Adrenal gland (tissue), 9 donors: ENCODE measurements at regions not wholly inside any gene's neighbourhood (a gene's known extent, or its start where the extent isn't known, plus 50 kb on each side); places are given as distances from the start of the nearest gene placed in this dataset.

Experiments used
- DNase-seq, 7 donors: peaks; one replicate each; pipeline ENCODE4 v3.0.0-alpha.2; 2019 to 2020
- H3K27ac ChIP-seq, 5 donors: fragments of 200-600 bp; sonication (generic) in 4 of 5; 1 replicate in 3 of 5; 2 replicates in 2 of 5; pipeline versions ENCODE4 v1.5.1 to v1.8.0; 2016 to 2020; ENCODE audit warnings: mild to moderate bottlenecking in 1 of 5
- H3K27me3 ChIP-seq: fragments of 200-600 bp; 2 replicates; pipeline ENCODE4 v1.8.0; 2021
- H3K36me3 ChIP-seq, 2 donors: fragments of 200-600 bp; replicated peaks in 1 of 2; 1 replicate in 1 of 2; 2 replicates in 1 of 2; pipeline versions ENCODE4 v1.5.1 to v1.8.0; 2018 to 2022
- H3K4me1 ChIP-seq, 2 donors: fragments of 200-600 bp; replicated peaks in 1 of 2; 1 replicate in 1 of 2; 2 replicates in 1 of 2; pipeline versions ENCODE4 v1.5.1 to v1.8.0; 2018 to 2021
- H3K4me3 ChIP-seq, 4 donors: fragments of 200-600 bp; sonication (generic) in 3 of 4; one replicate each; pipeline ENCODE4 v1.5.1; 2016 to 2018
- H3K9me3 ChIP-seq, 3 donors: fragments of 200-600 bp; sonication (generic) in 1 of 3; replicated peaks in 1 of 3; 1 replicate in 2 of 3; 2 replicates in 1 of 3; pipeline versions ENCODE4 v1.5.1 to v1.8.0; 2016 to 2021
- POLR2A ChIP-seq, 2 donors: fragments of 450-650 bp; IDR thresholded peaks; one replicate each; pipeline ENCODE4 v1.6.1; 2017; ENCODE audit warnings: antibody characterized with exemption in 2 of 2, mild to moderate bottlenecking in 2 of 2, moderate library complexity in 1 of 2
- WGBS, 4 donors: extraction: QIAGEN DNeasy Blood & Tissue Kit in 2 of 4; methylation state at CpG; one replicate each; pipeline versions ENCODE4 v1.1.5 to v1.1.7; 2013 to 2017; 5-methylcytosine and 5-hydroxymethylcytosine counted together
- intact Hi-C, 2 donors: fragments of 100-400 bp; cut with DNase I; formaldehyde crosslinking; loops; one replicate each; pipeline versions ENCODE4 v1.14.1 to v1.15.0; 2022 to 2023
- TF ChIP-seq, protein P1 (sequence below), 6 experiments: fragments of 450-650 bp in 4 of 6; fragments of 200-600 bp in 2 of 6; sonication (generic) in 1 of 6; IDR thresholded peaks; 1 replicate in 5 of 6; 2 replicates in 1 of 6; pipeline versions ENCODE4 v1.5.1 to v1.8.0; 2016 to 2021; ENCODE audit warnings: antibody characterized with exemption in 6 of 6, mild to moderate bottlenecking in 2 of 6, moderate library complexity in 1 of 6
- donor health status: healthy with polysubstance abuse.
- donor health status: Bipolar disorder and iron deficiency.
- donor health status: DM: yes; HTN: yes; CAD: no.
- donor health status: DM: no; HTN: no; CAD: no.
- donor health status: DM: no; HTN: no; CAD: no.

DNA sequence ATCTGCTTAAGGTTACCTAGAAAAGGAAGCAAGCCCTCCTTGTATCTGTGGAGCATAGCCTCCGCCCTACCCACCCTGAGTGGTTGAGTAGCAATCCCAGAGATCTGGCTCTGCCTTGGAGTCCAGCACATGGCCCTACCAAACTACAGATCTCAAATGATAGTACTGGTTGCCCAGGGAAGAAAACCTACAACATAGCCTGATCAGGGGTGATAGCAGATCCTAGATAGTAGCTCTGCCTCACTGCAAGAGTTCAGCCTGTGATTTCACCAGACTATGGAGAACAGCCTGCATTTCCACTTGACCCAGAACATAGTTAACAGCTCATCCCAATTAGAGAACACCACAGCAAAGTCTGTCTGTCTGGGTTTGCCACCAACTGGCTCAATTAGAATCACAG lies 279.5 kb downstream of the ETNK1 start:
- intact Hi-C loops = no loop called here
- H3K9me3 ChIP-seq = no peaks in the 10 kb centered on the region
- H3K4me1 ChIP-seq = no peaks in the 10 kb centered on the region
- H3K36me3 ChIP-seq = no peaks in the 10 kb centered on the region
- H3K27me3 ChIP-seq = no peaks in the 10 kb centered on the region
- no peak for TF ChIP-seq POLR2A (IDR thresholded peaks at IDR 0.05)
- TF ChIP-seq, protein P1, sequence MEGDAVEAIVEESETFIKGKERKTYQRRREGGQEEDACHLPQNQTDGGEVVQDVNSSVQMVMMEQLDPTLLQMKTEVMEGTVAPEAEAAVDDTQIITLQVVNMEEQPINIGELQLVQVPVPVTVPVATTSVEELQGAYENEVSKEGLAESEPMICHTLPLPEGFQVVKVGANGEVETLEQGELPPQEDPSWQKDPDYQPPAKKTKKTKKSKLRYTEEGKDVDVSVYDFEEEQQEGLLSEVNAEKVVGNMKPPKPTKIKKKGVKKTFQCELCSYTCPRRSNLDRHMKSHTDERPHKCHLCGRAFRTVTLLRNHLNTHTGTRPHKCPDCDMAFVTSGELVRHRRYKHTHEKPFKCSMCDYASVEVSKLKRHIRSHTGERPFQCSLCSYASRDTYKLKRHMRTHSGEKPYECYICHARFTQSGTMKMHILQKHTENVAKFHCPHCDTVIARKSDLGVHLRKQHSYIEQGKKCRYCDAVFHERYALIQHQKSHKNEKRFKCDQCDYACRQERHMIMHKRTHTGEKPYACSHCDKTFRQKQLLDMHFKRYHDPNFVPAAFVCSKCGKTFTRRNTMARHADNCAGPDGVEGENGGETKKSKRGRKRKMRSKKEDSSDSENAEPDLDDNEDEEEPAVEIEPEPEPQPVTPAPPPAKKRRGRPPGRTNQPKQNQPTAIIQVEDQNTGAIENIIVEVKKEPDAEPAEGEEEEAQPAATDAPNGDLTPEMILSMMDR (IDR thresholded peaks at IDR 0.05) = no peak
- DNase-seq = no peak
- H3K4me3 ChIP-seq = no peak overlapping the region
- 80 to 83% (median 83%) methylated on average over 1 of the region's 1 CpG; no CpG with 5 or more reads in 1 of the 4 donors for WGBS, 4 donors
- no peak overlapping the region for H3K27ac ChIP-seq

DNA sequence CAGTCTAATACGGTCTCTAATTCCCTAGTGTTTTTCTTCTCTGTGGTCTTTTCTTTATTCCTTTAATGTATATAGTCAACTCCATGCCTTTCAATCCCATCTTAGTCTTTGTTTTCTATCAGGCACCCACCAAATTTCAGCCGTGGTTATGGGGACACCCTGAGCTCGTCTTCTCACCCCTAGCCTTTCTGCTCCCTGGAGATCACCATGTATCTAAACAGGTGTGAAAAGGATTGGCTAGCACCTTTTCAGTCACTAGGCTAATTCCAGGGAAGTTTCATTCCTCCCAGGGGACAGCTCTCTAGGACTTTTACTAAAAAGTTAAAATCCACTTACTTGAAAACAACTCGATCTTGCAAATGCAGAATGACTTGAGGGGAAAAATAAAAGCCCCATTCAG lies 291.3 kb downstream of the ETNK1 start:
- Histone ChIP-seq H3K4me1 (no peaks in the 10 kb centered on the region), H3K36me3 (no peaks in the 10 kb centered on the region), H3K9me3 (no peaks in the 10 kb centered on the region), H3K27ac (no peak overlapping the region), H3K27me3 (no peaks in the 10 kb centered on the region), H3K4me3 (no peak overlapping the region)
- no peak for TF ChIP-seq POLR2A (IDR thresholded peaks at IDR 0.05)
- TF ChIP-seq, protein P1 (IDR thresholded peaks at IDR 0.05) = no peak
- intact Hi-C loops = no loop called here
- no peak for DNase-seq
- 45 to 56% (median 55%) methylated on average over 4 of the region's 4 CpGs for WGBS, 4 donors

DNA sequence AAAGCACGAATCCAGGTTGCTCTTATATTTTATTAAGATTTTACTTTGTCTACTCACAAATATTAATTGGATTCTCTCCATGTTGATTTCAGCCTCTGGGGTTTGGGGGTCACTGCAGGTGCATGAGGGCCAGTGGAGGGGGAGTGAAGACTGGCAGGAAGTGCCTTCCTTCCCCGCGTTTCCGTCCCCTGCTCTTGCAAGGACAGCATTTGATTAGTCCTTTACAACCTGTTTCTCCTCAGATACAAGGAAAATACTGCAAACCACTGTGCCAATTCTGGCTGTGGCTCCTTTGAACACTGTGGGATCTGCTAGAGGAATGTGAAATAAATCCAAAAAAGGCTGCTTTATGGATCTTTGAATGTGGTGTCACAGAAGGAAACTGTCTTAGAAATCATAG lies 291.8 kb downstream of the ETNK1 start:
- 31 to 48% (median 38%) methylated on average over 4 of the region's 4 CpGs for WGBS, 4 donors
- intact Hi-C loops = no loop called here
- TF ChIP-seq, protein P1 (IDR thresholded peaks at IDR 0.05) = no peak
- no peak for TF ChIP-seq POLR2A (IDR thresholded peaks at IDR 0.05)

DNA sequence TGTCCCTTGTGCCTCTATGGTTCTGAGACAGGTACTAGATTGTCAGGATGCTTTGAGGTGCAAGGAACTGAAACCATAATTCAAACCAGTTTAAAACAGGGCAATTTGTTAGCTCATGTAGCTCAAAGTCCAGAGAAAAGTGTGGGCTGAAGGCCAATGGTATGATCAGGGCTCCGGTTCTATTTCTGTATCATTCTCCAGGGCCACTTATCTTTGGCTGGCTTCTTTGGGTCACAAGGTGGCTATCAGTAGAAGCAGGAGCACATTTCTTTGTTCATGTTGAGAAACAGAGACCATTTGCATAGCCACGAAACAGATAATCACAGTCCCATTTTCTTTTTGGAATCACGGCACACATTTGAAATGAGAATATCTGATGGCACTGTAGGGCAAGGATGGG lies 294.9 kb downstream of the ETNK1 start:
- DNase-seq = no peak
- H3K36me3 ChIP-seq = no peaks in the 10 kb centered on the region
- H3K27me3 ChIP-seq = no peaks in the 10 kb centered on the region
- intact Hi-C loops = no loop called here
- no peaks in the 10 kb centered on the region for H3K4me1 ChIP-seq
- 64 to 79% (median 67%) methylated on average over 3 of the region's 3 CpGs for WGBS, 4 donors
- TF ChIP-seq, protein P1 (IDR thresholded peaks at IDR 0.05) = no peak
- no peak for TF ChIP-seq POLR2A (IDR thresholded peaks at IDR 0.05)
- no peak overlapping the region for H3K4me3 ChIP-seq
- H3K27ac ChIP-seq = no peak overlapping the region
- H3K9me3 ChIP-seq = no peaks in the 10 kb centered on the region

More for the DNA sequence above, 291.8 kb downstream of the ETNK1 start:
- no peak overlapping the region for H3K4me3 ChIP-seq
- H3K27me3 ChIP-seq = no peaks in the 10 kb centered on the region
- DNase-seq = no peak
- H3K27ac ChIP-seq = no peak overlapping the region
- no peaks in the 10 kb centered on the region for H3K36me3 ChIP-seq
- no peaks in the 10 kb centered on the region for H3K4me1 ChIP-seq
- H3K9me3 ChIP-seq = no peaks in the 10 kb centered on the region
